HAP-1 (cell line): ENCODE measurements at regions not wholly inside any gene's neighbourhood (a gene's known extent, or its start where the extent isn't known, plus 50 kb on each side); places are given as distances from the start of the nearest gene placed in this dataset.
"Not testable (repeated sequence)": the region's sequence is repeated elsewhere in the genome, so short reads cannot be mapped to it uniquely, and the experiment has no call there.

ENCODE experiments used
- DNase-seq, 2 experiments: peaks; one replicate each; pipeline ENCODE4 v3.0.0-alpha.2; 2016 to 2020; ENCODE audit warnings: low spot score in 2 of 2
- H3K27me3 ChIP-seq: fragments of 250-450 bp; sonication (Bioruptor Pico); 2 replicates; pipeline ENCODE4 v1.5.1; 2020; ENCODE audit warnings: low read depth, mild to moderate bottlenecking, moderate library complexity
- H3K36me3 ChIP-seq: fragments of 250-450 bp; sonication (Bioruptor Pico); replicated peaks from 2 replicates; pipeline ENCODE4 v1.5.1; 2020; ENCODE audit warnings: mild to moderate bottlenecking
- H3K4me1 ChIP-seq: fragments of 250-450 bp; sonication (Bioruptor Pico); 2 replicates; pipeline ENCODE4 v1.5.1; 2020; ENCODE audit warnings: mild to moderate bottlenecking
- H3K4me3 ChIP-seq: fragments of 250-450 bp; sonication (Bioruptor Pico); 2 replicates; pipeline ENCODE4 v1.5.1; 2020; ENCODE audit warnings: mild to moderate bottlenecking, moderate library complexity
- H3K9me3 ChIP-seq: fragments of 250-450 bp; sonication (Bioruptor Pico); 2 replicates; pipeline ENCODE4 v1.5.1; 2020; ENCODE audit warnings: mild to moderate bottlenecking, moderate library complexity
- in situ Hi-C: fragments of 300-500 bp; cut with MboI; formaldehyde crosslinking; loops from 3 replicates; pipeline ENCODE4 v1.14.3; 2020; ENCODE audit warnings: low sequenced_read_pairs, inconsistent platforms, mixed read lengths

- in situ Hi-C loops: no loop called here
- H3K4me3 ChIP-seq: no peak overlapping the region
- DNase-seq: no peak
These were observed 113.7 kb upstream of the CCND2 start for GRCh38 chr12:4159851-4160250.

GRCh38 chr12:4158306-4158705 is 115.3 kb upstream of the CCND2 start:
- in situ Hi-C loops: no loop called here
- Histone ChIP-seq H3K27me3 (no peaks in the 10 kb centered on the region), H3K4me3 (no peak overlapping the region), H3K9me3 (no peaks in the 10 kb centered on the region), H3K4me1 (no peaks in the 10 kb centered on the region), H3K36me3 (no peaks in the 10 kb centered on the region)
- DNase-seq: no peak

More at GRCh38 chr12:4159851-4160250, 113.7 kb upstream of the CCND2 start:
- no peaks in the 10 kb centered on the region for H3K4me1 ChIP-seq
- H3K27me3 ChIP-seq: no peaks in the 10 kb centered on the region
- H3K36me3 ChIP-seq: no peaks in the 10 kb centered on the region
- H3K9me3 ChIP-seq: no peaks in the 10 kb centered on the region

GRCh38 chr12:4157122-4157521 is 116.4 kb upstream of the CCND2 start:
- Histone ChIP-seq H3K36me3 (no peaks in the 10 kb centered on the region), H3K4me1 (no peaks in the 10 kb centered on the region), H3K27me3 (no peaks in the 10 kb centered on the region), H3K9me3 (no peaks in the 10 kb centered on the region), H3K4me3 (no peak overlapping the region)
- no peak for DNase-seq
- in situ Hi-C loops: no loop called here

DNA sequence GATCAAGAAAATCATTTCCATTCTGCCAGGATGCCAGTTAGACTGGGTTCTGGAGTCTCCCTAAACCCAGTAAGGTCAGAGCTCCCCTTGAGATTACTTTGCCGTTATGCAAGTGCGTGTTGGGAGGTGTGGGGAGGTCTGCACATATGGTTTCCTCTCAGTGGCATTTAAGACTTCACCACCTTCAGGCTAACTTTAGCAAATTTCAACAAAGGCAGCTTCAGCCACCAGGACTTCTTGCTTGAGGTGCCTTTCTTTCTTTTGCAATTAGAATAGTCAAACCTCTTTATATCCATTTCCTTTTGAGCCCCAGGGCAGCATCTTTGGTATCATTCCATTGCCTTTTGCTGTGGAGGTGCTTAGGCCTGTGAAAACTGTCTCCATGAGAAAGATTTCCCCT is 117.2 kb upstream of the CCND2 start:
- Histone ChIP-seq H3K27me3 (no peaks in the 10 kb centered on the region), H3K9me3 (no peaks in the 10 kb centered on the region), H3K4me1 (no peaks in the 10 kb centered on the region), H3K4me3 (no peak overlapping the region), H3K36me3 (no peaks in the 10 kb centered on the region)
- no peak for DNase-seq
- in situ Hi-C loops: no loop called here

DNA sequence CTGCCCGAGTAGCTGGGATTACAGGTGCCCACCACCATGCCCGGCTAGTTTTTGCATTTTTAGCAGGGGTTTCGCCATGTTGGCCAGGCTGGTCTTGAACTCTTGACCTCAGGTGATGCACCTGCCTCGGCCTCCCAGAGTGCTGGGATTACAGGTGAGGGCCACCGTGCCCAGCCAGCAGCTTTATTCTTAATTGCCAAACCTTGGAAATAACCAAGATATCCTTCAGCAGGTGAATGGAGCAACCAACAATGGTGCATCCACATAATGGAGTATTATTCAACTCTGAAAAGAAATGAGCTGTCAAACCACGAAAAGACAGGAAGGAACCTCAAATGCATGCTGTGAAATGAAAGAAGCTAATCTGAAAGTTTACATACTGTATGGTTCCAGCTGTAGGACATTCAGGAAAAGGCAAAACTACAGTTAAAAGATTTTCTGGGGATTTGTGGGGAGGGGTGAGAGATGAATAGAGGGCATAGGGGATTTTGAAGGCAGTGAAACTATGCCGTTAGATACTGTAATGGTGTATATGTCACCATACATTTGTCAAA is 118.8 kb upstream of the CCND2 start:
- Histone ChIP-seq H3K9me3 (no peaks in the 10 kb centered on the region), H3K36me3 (no peaks in the 10 kb centered on the region), H3K27me3 (no peaks in the 10 kb centered on the region), H3K4me1 (no peaks in the 10 kb centered on the region), H3K4me3 (no peak overlapping the region)
- in situ Hi-C loops: no loop called here
- DNase-seq: no peak

- H3K4me3 ChIP-seq: no peak overlapping the region
- DNase-seq: no peak
- H3K4me1 ChIP-seq: no peaks in the 10 kb centered on the region
- in situ Hi-C loops: no loop called here
- H3K9me3 ChIP-seq: no peaks in the 10 kb centered on the region
- no peaks in the 10 kb centered on the region for H3K36me3 ChIP-seq
- H3K27me3 ChIP-seq: no peaks in the 10 kb centered on the region
These were observed 120.1 kb upstream of the CCND2 start for GRCh38 chr12:4153343-4153892.

DNA sequence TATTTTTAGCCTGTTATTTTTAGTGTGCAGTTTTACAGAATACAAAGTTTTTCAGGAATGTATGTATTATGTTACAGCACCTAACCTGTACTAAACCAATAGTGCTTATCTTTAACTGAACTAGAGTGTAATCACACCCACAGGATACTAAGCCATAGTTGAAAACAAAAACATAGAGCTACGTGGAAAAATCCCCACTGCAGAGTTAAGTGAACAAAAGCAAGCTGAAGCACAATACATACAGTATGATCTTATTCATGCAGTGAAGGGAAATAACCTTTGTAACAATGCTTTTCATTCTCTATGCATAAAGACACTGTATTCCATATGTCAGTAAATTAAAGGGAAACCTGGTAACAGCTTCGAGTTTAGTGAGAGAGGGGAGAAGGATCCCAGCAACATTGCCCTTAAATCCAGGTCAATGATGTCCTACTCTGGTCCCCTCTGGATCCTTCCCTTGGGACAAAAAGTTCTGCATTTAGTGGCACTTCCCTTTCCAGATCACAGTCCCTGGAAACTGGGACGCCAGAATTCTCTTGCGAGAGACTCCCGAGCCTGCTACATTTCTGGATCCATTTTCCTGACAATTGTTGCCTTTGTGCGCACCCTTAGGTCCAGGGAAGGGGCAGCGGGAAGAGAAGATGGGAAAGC is 121.3 kb upstream of the CCND2 start:
- DNase-seq: no peak
- Histone ChIP-seq H3K27me3 (no peaks in the 10 kb centered on the region), H3K4me1 (no peaks in the 10 kb centered on the region), H3K9me3 (no peaks in the 10 kb centered on the region), H3K4me3 (no peak overlapping the region), H3K36me3 (no peaks in the 10 kb centered on the region)
- in situ Hi-C loops: no loop called here

DNA sequence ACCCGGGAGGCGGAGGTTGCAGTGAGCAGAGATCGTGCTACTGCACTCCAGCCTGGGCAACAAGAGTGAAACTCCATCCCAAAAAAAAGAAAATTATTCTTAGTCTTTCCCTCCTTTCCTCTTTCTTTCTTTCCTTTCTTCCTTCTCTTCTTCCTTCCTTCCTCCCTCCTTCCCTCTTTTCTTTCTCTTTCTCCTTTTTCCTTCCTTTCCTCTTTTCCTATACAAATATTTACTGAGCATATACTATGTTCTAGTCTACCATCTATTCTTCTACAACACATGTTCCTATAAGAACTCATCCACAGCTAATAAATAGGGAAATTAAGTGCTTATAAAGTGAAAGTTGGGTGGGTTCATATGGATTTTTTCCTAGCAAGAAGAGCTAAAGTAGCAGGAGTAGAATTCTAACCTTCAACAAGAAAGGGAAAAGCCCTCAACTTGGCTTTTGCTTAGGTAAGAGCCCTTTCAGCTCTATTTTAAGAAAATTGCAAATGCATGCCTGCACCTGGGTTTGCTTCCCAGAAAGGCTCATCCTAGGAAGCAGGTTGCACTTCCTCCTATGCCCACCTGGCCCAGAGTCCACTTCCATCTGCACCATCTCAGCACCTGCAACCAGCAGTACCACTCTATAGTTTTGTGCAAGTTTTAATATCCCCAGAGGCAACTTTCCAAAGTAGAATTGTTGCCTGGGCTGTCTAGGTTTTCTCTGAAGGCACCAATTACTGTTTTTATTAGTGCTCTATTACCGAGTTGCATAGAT is 122.0 kb upstream of the CCND2 start:
- Histone ChIP-seq H3K4me3 (no peak overlapping the region), H3K9me3 (no peaks in the 10 kb centered on the region), H3K36me3 (no peaks in the 10 kb centered on the region), H3K27me3 (no peaks in the 10 kb centered on the region), H3K4me1 (no peaks in the 10 kb centered on the region)
- in situ Hi-C loops: no loop called here
- no peak for DNase-seq

- in situ Hi-C loops, H3K36me3 ChIP-seq, H3K9me3 ChIP-seq, DNase-seq, H3K27me3 ChIP-seq, H3K4me3 ChIP-seq, H3K4me1 ChIP-seq: not testable (repeated sequence)
These were observed 123.2 kb upstream of the CCND2 start for GRCh38 chr12:4150355-4150754.

DNA sequence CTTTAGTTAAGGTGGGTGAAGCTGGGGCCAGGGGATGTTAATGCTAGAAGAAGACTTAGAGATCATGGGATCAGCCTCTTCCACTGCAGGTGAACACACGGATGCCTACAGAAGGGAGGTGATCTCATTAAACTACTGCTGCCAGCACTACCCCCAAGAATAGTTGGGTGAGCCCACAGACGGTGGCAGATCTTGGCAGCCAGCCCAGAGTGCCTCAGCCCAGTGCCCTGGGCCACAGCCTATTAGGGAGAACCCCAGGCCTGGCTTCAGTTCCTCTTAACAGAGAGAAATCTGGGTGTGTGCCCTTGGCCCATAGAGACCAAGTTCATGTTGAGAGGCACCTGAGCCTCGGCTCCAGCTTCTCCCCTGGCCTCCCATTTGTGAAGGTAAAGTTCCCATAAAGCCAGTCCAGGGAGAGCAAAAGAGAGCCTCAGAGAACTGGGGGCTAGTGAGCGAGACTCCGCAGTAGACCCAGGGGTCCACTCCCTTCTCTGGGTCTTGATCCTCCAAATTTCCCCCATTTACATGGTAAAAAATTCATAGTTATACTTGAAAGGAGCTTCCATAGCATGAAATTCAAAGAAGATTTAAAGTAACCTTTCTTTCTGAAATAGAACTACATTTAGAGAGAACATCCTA is 125.0 kb upstream of the CCND2 start:
- Histone ChIP-seq H3K9me3 (no peaks in the 10 kb centered on the region), H3K27me3 (no peaks in the 10 kb centered on the region), H3K4me1 (no peaks in the 10 kb centered on the region), H3K36me3 (no peaks in the 10 kb centered on the region), H3K4me3 (no peak overlapping the region)
- no peak for DNase-seq
- in situ Hi-C loops: no loop called here

- Histone ChIP-seq H3K4me3 (no peak overlapping the region), H3K27me3 (no peaks in the 10 kb centered on the region), H3K9me3 (no peaks in the 10 kb centered on the region), H3K36me3 (no peaks in the 10 kb centered on the region), H3K4me1 (no peaks in the 10 kb centered on the region)
- DNase-seq: no peak
- in situ Hi-C loops: no loop called here
These were observed 126.5 kb upstream of the CCND2 start for GRCh38 chr12:4147031-4147481.

GRCh38 chr12:4145990-4146859 is 127.3 kb upstream of the CCND2 start:
- in situ Hi-C loops: no loop called here
- H3K9me3 ChIP-seq: no peaks in the 10 kb centered on the region
- no peaks in the 10 kb centered on the region for H3K4me1 ChIP-seq
- no peaks in the 10 kb centered on the region for H3K36me3 ChIP-seq
- H3K4me3 ChIP-seq: no peak overlapping the region
- no peak for DNase-seq
- no peaks in the 10 kb centered on the region for H3K27me3 ChIP-seq

GRCh38 chr12:4144676-4145075 is 128.9 kb upstream of the CCND2 start:
- no peak overlapping the region for H3K4me3 ChIP-seq
- no peaks in the 10 kb centered on the region for H3K4me1 ChIP-seq
- H3K27me3 ChIP-seq: no peaks in the 10 kb centered on the region
- H3K9me3 ChIP-seq: no peaks in the 10 kb centered on the region
- no peak for DNase-seq
- H3K36me3 ChIP-seq: no peaks in the 10 kb centered on the region
- in situ Hi-C loops: no loop called here
